NCI-H69 (cell line): ENCODE measurements at regions not wholly inside any gene's neighbourhood (a gene's known extent, or its start where the extent isn't known, plus 50 kb on each side); places are given as distances from the start of the nearest gene placed in this dataset.

Source experiments
- DNase-seq: peaks from one replicate; lab custom pipeline; 2025; lab: John Stamatoyannopoulos, UW

DNA sequence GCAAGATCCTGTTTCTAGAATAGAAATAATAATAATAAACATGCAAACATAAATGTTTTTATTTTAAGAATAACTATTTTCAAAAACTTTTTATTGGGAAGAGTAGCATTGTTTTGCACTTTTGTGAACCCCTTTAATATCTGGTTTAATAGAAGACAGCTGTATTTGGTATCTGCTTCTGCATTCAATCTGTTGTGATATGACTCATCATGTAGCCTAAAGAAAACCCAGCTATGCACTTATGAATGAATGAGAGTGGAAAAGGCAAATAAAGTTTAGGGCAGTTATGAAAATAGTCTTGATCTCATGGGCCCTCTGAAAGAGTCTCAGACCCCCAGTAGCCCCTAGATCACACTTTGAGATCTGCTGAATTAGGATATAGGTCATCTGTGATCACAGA lies 100.4 kb upstream of the PPP2R3A start:
- DNase-seq: no peak

DNA sequence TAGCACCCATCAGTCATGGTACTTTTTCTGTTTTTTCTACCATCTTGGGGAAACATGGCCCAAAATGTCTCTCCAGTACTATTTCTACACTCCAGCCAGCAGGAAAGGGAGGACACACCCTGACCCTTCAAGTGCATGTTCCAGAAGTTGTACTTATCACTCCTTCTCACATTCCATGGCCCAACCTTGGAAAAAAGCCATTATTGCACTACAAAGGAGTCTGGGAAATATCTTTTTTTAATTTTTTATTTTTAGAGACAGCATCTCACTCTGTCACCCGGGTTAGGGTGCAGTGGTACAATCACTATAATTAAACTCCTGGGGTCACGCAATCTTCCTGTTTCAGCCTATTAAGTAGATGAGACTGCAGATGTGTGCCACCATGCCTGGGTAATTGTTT lies 100.0 kb upstream of the PPP2R3A start:
- no peak for DNase-seq

DNA sequence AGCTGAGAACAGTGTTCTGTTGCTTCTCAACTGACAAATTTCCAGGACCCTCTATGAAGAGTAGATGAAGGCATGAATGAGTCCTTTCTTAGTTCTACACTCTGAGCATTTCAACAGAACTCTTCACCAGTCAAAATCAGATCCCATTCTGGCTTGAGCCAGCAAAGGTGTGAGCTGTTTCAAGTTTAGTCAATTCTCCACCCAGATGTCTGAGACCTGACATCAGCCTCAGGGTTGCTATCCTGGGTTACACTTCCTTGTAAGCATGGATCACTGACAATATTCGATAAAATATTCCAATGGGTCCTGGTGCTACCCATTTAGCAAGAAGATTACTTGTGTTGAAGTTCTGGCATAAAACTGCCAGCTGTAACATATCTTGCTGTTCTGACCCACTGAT lies 97.6 kb upstream of the PPP2R3A start:
- DNase-seq: no peak

DNA sequence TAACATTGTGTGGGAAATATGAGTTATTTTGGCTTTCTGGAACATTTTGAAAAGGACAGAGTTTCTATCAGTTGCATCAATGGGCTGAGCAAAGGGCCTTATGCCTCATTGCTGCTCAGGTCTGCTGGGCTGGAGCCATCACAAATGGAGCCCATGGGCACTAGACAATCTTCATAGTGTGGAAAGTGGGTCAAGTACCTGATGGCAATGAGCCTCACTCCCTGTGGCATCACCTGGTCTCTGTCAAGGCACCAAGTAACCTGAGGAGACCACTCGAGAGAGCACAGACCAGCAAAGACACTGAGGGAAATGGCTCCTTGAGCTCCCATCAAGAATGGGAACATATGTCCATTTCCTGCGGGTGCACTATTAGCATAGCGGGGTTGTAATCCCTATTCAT lies 96.7 kb upstream of the PPP2R3A start:
- no peak for DNase-seq

DNA sequence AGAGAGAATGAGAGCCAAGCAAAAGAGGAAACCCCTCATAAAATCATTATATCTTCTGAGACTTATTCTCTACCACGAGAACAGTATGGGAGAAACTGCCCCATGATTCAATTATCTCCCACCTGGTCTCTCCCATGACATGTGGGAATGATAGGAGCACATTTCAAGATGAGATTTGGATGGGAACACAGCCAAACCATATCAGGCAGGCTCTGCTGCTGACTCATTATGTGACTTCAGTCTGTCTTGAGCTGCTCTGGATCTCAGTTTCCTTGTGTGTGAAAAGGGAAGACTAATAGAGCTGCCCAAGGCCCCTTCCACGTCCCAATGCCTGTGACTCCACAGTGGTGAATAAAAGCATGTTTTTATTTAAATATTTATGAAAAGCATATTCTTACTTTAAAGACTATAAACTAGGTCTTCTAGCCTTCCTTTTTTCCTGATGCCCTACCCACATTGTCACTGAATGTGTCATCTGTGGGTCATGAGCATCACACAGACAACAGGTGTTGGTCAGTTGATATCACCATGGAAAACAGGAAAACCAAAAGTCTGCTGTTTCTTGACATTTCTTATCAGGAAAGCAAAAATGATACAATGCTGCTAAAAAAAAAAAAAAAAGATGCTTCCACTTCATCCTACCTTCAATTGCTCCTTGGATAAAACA lies 96.0 kb upstream of the PPP2R3A start:
- no peak for DNase-seq

DNA sequence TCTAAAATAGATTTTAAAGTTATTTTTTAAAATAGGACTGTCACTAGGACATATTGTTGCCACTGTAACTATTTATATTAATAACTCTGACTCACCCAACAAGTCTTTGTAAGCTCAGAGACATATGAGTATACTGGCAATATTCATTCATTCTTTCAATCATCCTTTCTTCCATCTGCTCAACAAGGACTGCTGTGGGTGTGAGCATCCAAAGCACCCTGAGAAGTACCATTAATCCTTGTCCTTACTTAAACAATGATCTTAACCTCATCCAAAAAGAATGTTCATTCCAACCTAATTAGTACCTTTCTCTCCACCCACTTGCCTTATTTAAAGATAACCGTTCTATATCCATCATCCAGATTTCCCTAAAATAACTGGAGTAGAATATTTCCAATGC lies 94.2 kb upstream of the PPP2R3A start:
- DNase-seq: no peak

DNA sequence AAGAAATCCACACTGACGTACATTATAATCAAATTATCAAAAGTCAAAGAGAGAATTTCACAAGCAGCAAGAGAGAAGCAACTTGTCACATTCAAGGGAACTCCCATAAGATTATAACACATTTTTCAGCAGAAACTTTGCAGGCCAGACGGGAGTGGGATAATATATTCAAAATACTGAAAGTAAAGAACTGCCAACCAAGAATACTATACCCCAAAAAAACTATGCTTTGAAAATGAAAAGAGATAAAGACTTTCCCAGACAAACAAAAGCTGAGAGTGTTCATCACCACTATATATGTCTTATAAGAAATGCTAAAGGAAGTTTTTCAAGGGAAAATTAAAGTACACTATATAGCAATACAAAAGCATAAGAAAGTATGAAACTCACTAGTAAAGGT lies 91.5 kb upstream of the PPP2R3A start:
- DNase-seq: no peak

DNA sequence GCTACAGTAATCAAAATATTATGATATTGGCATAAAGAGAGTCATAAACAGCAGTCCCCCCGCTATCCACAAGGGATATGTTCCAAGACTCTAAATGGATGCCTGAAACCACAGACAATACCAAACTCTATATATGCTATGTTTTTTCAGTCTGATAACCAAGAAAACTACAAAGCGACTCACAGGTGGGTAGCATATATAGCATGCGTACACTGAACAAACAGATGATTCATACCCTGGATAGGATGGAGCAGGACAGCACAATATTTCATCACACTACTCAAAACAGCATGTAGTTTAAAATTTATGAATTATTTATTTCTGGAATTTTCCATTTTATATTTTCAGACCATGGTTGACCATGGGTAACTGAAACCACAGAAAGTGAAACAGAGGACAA lies 87.0 kb upstream of the PPP2R3A start:
- DNase-seq: no peak

DNA sequence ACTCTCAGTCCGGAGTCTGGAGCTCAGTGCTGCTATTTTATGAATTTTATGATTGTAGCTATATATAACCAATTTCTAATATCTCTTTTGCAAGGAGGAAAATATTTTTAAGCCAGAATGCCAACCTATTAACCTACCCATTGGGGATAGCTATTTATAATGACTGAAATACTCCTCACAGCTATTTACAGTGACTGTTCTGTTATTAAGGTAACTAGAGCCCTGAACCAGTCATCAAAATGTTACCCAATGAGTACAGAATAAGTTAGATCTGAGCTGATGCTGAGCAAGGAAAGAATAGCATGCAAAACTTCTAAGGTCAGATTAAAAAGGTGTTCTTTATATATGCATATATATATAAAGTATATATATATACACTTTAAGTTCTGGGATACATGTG lies 79.6 kb upstream of the PPP2R3A start:
- DNase-seq: no peak

DNA sequence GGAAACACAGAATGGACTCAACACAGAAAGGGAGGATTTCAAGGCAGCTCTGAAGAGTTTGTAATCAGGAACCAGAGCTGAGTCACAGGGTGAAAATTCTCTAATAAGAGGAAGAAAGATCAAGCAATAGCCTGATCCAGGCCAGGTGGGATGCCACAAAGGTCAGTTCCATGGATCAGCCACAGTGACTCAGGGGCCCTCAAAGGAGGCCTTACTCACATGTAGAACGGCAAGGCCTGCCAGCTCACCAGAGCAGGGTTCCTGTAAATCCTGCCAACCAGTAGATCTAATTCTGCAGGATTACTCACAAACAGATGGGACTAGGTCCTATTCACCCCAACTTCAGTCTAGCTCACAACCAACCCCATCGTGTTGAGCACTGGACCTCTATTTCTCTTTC lies 78.3 kb upstream of the PPP2R3A start:
- no peak for DNase-seq

DNA sequence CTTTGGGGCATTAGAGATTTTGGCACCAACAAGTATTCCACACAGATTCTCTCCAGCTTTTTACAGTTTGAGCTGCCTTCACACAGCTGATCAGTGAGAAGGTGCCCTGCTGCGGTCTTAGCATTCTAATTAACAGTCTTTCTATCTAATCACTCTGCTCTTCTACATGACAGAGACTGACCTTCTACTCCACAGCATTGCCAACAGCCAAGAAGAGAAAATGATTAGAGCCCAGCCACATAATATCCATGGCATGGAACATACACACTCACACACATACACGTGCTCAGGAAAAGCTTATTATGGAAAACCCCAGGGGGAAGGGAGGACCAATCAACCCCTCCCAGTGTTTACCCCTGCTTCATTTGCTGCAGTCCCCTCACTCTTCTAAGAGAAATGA lies 76.1 kb upstream of the PPP2R3A start:
- no peak for DNase-seq

DNA sequence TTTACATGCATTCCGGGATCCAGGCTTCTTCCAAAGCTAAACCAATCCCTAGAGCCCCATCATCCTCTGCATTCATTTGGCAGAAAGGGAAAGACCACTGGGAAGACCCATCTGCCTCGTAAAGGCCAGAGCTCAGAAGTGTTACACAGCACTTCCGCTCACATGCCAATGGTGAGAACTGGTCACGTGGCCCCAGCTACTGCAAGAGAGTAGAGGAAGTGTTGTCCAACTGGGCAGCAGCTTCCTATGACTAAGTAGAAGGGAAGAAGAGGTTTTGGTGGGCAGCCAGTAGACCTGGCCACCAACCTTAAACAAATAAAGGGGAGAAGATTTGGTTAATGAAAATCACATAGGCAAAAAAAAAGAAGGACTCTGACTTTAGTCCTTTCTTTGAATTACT lies 74.4 kb upstream of the PPP2R3A start:
- no peak for DNase-seq

DNA sequence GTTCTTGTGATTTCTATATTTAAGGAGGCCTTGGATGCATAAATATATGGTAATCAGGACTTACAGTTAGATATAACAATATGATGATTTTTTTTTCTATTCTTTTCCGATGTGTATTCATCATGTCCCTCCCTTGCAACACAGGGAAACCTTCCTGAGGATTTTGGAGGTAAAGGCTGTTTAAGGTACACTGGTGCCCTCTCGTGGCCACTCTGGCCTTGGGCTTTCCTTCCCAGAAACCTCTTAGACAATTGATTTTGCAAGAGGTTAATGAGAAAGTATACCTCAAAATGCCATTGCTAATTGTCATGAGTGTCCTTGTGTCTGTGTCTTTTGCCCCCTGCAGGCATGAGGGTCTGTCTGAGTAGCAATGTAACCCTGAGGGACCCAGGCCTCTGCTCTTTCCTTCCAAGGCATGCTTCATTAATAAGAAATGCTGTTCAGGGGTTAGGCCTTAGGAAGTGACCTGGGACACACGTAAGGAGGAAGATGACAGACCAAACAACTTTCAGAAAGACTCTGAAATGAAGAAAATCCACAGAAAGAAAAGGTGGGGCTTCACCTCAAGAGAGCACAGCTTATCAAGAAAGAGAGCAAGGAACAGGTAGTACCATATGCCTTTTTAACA lies 70.3 kb upstream of the PPP2R3A start:
- peak; percentile 62 for DNase-seq

DNA sequence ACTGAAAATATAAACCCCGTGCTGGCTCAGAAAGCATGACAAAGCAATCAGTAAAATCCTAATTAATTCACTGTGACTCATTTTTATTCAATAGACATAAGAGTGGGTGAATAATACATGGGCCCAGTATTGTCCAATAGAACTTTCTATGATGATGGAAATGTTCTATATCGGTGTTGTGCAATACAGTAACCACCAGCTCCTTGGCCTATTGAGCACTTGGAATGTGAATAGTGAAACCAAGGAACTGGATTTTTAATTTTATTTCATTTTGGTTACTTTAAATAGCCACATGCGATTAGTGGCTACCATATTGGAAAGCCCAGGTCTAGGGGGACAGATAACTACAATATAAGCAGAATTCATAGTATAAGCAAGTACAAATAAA lies 69.8 kb upstream of the PPP2R3A start:
- DNase-seq: no peak

DNA sequence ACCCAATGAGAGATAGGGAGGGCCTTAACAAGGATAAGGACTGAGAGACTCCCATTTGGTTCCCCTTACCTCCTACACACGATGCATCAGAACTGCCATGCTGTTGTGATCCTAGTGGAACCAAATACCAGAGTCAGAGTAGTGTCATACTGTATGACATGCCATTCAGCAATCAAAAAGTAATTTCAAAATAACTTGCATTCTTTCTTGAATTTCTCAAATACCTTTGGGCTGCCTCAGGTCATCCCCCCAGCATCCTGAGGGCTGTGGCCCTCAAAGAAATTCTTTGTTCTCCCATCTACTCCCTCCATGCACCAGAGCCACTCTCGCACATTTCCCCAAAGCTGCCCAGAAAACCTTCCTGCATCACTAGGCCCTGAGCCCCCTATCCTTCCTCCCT lies 68.9 kb upstream of the PPP2R3A start:
- DNase-seq: no peak

DNA sequence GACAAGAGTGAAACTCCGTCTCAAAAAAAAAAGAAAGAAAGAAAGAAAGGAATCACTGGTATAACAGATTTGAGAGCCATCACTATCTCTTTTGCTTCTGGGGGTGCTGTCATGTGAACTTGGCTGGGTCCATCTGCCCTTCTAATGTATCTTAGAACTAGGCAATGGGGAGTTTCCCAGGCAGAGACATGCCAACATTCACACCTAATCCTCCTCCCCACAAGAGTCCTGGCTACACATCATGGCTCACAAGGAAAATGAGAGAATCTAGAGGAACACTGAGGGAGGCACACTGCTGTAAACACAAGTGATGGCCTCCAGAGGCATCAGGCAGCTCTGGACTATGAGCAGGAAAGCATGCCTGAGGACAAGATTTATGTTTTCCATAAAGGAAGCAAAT lies 67.8 kb upstream of the PPP2R3A start:
- DNase-seq: no peak

DNA sequence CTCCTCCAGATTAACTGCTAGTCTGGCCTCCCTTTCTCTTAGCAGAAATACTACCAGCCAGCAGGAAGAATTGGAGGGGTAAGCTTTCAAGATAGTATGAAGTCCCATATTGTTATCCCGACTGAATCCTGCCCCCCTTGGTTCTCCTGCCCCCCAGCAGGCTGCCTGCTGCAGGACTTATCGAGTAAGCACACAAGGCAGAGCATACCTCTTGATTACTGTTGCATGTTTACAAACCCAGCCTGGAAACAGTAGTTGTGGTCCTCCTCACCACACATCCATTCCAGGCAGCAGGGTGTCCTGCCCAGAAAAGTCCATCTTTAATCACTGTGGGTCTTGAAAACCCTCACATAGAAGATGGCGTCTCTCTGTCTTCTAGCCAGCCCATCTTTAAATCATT lies 66.8 kb upstream of the PPP2R3A start:
- no peak for DNase-seq

DNA sequence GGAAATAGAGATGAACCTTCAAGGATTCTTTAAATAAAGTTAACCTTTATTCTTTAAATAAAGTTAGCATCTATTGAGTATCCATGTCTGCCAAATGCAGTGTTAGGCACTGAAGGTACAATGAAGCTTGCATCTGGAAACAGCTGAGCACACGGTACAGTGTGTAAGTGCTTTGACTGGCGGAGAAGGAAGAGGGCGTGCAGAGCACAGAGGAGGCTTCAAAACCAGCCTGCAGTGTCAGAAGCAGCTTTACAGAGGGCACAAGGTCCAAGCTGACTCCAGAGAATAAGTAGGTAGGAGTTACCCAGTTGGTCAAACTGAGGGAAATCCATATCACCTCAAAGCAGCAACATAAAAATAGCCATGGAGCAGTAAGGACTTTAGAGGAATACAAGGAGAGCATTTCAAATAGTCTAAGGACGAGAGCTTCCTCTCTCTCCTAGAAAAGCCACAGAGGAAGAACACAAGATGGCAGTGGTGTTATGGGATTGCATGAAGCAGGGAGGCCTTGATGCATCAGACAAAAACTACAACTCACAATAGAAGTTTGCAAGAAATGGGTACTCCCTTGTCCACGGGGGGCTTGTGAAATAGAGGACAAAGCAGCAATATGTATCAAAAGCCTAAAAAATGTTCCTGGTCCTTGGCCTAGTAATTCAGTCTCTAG lies 60.3 kb upstream of the PPP2R3A start:
- no peak for DNase-seq

DNA sequence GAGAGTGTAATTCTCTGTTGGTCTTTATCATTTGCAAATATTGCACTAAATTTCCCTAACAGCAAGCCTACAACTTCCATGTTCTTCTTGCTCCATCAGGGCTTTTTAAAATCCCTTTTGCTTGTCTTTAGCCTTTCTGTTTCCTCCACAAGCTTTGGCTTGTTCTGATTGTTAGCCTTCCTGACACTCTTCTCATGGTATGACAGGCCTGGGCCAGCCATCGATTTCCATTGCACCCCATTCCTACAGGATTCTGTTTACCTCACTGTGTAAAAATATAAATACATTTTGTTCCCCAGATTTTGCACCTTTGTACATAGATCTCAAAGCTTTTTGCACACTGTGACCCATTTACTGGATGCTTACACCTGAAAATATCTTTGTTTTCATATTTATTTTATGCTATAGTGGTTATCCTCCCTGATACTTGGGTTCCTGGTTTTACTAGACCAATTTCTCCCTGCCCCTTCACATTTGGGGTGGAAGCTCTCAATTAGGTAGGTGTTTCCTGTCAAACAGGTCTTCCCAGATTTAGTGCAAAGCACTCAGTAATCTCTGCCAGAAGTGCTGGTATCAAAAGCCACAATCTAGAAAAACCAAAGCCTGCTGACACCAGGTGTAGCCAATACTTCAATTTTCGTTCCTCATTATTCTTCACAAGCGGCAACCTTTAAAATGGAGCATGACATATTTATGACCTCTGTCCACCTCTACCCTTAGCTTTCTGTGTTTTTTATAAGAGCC lies 57.9 kb upstream of the PPP2R3A start:
- no peak for DNase-seq

DNA sequence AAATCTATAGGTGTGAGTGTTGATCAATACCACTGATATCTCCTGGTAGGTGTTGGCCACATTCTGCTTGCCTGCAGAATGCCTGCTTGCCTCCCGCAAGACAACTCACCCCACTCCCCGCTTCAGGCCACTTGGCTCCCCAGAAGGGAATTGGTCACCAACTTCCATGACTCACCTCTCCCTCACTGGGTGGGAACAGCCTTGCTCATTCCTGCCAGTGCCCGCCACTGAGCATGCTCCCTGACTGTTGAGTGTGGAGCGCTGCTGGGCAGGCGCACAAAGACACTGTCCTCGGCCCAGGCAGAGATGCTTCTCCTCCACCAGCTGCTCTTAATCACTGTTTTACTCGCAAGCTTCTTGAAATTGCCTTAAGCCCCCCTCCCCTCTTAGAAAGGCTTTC lies 57.3 kb upstream of the PPP2R3A start:
- DNase-seq: no peak

DNA sequence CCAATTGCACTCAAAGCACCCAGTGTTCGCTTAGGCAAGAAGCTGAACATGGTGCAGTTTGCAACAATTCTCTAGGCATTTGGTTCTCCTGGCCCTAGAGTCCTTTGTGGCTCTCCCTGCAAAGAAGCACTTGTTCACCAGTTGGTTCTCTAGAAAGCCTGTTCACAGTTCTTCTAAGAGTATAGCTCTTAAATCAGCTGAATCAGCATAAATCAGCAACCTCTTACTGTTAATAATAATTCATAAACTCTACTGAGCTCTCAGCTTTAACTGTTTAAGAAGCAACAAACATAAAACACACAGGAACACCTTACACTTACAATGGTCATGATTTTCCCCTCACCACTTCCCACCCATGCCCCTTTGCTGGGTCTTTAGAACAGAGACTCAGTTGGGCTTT lies 56.8 kb upstream of the PPP2R3A start:
- DNase-seq: no peak

DNA sequence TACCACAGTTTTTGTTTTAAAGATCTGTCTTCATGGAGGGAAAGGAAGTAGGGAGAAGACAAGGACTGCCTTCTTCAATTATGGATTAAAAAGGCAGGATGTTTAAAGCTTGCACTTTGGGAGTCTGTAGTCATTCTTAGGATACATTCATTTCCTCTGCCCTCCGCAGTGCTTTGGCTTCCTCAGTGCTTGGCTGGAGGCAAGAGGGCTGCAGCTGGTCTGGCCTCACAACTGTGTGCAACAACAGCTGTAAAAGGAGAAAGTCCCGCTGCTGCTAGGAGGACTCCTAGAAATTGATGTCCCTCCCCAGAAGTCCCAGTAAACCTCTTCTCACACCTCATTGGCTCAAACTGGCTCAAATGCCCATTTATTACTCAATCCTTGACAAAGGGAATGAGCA lies 54.4 kb upstream of the PPP2R3A start:
- DNase-seq: no peak

DNA sequence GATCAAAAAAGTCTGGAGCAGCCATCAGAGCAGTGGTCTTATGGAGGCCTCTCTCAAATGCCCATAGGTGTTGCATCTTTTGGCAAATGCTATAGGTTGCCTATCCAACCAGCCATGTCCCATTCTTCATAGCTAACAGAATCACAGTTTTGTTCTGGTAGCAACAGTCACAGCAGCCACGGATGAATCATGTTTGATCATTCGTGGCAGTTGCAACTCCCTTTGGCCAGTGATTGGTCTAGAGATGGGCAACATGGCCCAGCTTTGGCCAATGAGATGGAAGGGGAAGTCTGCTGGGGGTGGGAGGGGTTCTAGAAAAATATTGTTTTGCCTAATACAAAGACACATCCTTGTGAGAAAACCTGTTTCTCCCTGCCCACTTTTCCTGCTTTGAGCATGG lies 50.3 kb upstream of the PPP2R3A start:
- DNase-seq: no peak
